ENCODE measurements at regions not wholly inside any gene's neighbourhood (a gene's known extent, or its start where the extent isn't known, plus 50 kb on each side); places are given as distances from the start of the nearest gene placed in this dataset.

- no peak for DNase-seq
- POLR2A ChIA-PET = no interaction called here
- Histone ChIP-seq H3K4me3 (ENCODE audit: control insufficient read depth in 1 of 7, extremely low read depth in 1 of 7, insufficient read depth in 4 of 7, low read depth in 2 of 7, low read length in 6 of 7) (no peak overlapping the region), H3K9me3 (ENCODE audit: control extremely low read depth in 1 of 5, control insufficient read depth in 4 of 5, insufficient read depth in 2 of 5, low read depth in 1 of 5, low read length in 4 of 5) (peaks cover 0 to 15% (median 3%) of the 10 kb centered on the region in 5 experiments), H3K27ac (ENCODE audit: insufficient read depth in 1 of 2, low read depth in 1 of 2, low read length in 2 of 2, poor library complexity in 1 of 2, severe bottlenecking in 2 of 2) (no peak overlapping the region), H3K27me3 (replicated peaks in 2 of 5; ENCODE audit: control insufficient read depth in 4 of 5, insufficient read depth in 5 of 5, low read length in 4 of 5) (no peaks in the 10 kb centered on the region), H3K4me1 (ENCODE audit: control extremely low read depth in 1 of 4, control insufficient read depth in 4 of 4, insufficient read depth in 4 of 4, low read length in 3 of 4) (no peaks in the 10 kb centered on the region), H3K36me3 (ENCODE audit: control insufficient read depth in 4 of 4, insufficient read depth in 4 of 4, low read length in 3 of 4) (no peaks in the 10 kb centered on the region)
- WGBS (ENCODE audit: insufficient coverage) = no CpG with 5 or more reads among the region's 1 CpG
- CTCF ChIA-PET = no interaction called here
Observed at GRCh38 chr3:89654031-89654430, 546.6 kb downstream of the EPHA3 start.

- Histone ChIP-seq H3K4me3 (ENCODE audit: control insufficient read depth in 1 of 7, extremely low read depth in 1 of 7, insufficient read depth in 4 of 7, low read depth in 2 of 7, low read length in 6 of 7) (no peak overlapping the region), H3K27ac (ENCODE audit: insufficient read depth in 1 of 2, low read depth in 1 of 2, low read length in 2 of 2, poor library complexity in 1 of 2, severe bottlenecking in 2 of 2) (no peak overlapping the region), H3K27me3 (replicated peaks in 2 of 5; ENCODE audit: control insufficient read depth in 4 of 5, insufficient read depth in 5 of 5, low read length in 4 of 5) (no peaks in the 10 kb centered on the region), H3K36me3 (ENCODE audit: control insufficient read depth in 4 of 4, insufficient read depth in 4 of 4, low read length in 3 of 4) (no peaks in the 10 kb centered on the region), H3K9me3 (ENCODE audit: control extremely low read depth in 1 of 5, control insufficient read depth in 4 of 5, insufficient read depth in 2 of 5, low read depth in 1 of 5, low read length in 4 of 5) (peaks cover 0 to 15% (median 3%) of the 10 kb centered on the region in 5 experiments), H3K4me1 (ENCODE audit: control extremely low read depth in 1 of 4, control insufficient read depth in 4 of 4, insufficient read depth in 4 of 4, low read length in 3 of 4) (no peaks in the 10 kb centered on the region)
- WGBS (ENCODE audit: insufficient coverage) = 100% methylated on average over 1 of the region's 1 CpG
- ChIA-PET CTCF (no interaction called here), POLR2A (no interaction called here)
- no peak for DNase-seq
Observed at GRCh38 chr3:89656388-89656787, 549.0 kb downstream of the EPHA3 start.

- no peaks in the 10 kb centered on the region for H3K36me3 ChIP-seq (ENCODE audit: control insufficient read depth in 4 of 4, insufficient read depth in 4 of 4, low read length in 3 of 4)
- POLR2A ChIA-PET = no interaction called here
- no peaks in the 10 kb centered on the region for H3K27me3 ChIP-seq (replicated peaks in 2 of 5; ENCODE audit: control insufficient read depth in 4 of 5, insufficient read depth in 5 of 5, low read length in 4 of 5)
- DNase-seq = no peak
- no peak overlapping the region for H3K4me3 ChIP-seq (ENCODE audit: control insufficient read depth in 1 of 7, extremely low read depth in 1 of 7, insufficient read depth in 4 of 7, low read depth in 2 of 7, low read length in 6 of 7)
- CTCF ChIA-PET = no interaction called here
- peaks cover 0 to 1% (median 0%) of the 10 kb centered on the region in 5 experiments for H3K9me3 ChIP-seq (ENCODE audit: control extremely low read depth in 1 of 5, control insufficient read depth in 4 of 5, insufficient read depth in 2 of 5, low read depth in 1 of 5, low read length in 4 of 5)
- no peaks in the 10 kb centered on the region for H3K4me1 ChIP-seq (ENCODE audit: control extremely low read depth in 1 of 4, control insufficient read depth in 4 of 4, insufficient read depth in 4 of 4, low read length in 3 of 4)
- no peak overlapping the region for H3K27ac ChIP-seq (ENCODE audit: insufficient read depth in 1 of 2, low read depth in 1 of 2, low read length in 2 of 2, poor library complexity in 1 of 2, severe bottlenecking in 2 of 2)
- no CpG with 5 or more reads among the region's 3 CpGs for WGBS (ENCODE audit: insufficient coverage)
Observed at GRCh38 chr3:89679686-89680085, 572.3 kb downstream of the EPHA3 start.

GRCh38 chr3:89682556-89682955 lies 575.1 kb downstream of the EPHA3 start:
- no peaks in the 10 kb centered on the region for H3K4me1 ChIP-seq (ENCODE audit: control extremely low read depth in 1 of 4, control insufficient read depth in 4 of 4, insufficient read depth in 4 of 4, low read length in 3 of 4)
- H3K9me3 ChIP-seq (ENCODE audit: control extremely low read depth in 1 of 5, control insufficient read depth in 4 of 5, insufficient read depth in 2 of 5, low read depth in 1 of 5, low read length in 4 of 5) = peaks cover 0 to 1% (median 0%) of the 10 kb centered on the region in 5 experiments
- 100% methylated on average over 1 of the region's 2 CpGs for WGBS (ENCODE audit: insufficient coverage)
- ChIA-PET CTCF (no interaction called here), POLR2A (no interaction called here)
- DNase-seq = no peak
- H3K36me3 ChIP-seq (ENCODE audit: control insufficient read depth in 4 of 4, insufficient read depth in 4 of 4, low read length in 3 of 4) = no peaks in the 10 kb centered on the region
- H3K4me3 ChIP-seq (ENCODE audit: control insufficient read depth in 1 of 7, extremely low read depth in 1 of 7, insufficient read depth in 4 of 7, low read depth in 2 of 7, low read length in 6 of 7) = no peak overlapping the region
- H3K27me3 ChIP-seq (replicated peaks in 2 of 5; ENCODE audit: control insufficient read depth in 4 of 5, insufficient read depth in 5 of 5, low read length in 4 of 5) = no peaks in the 10 kb centered on the region
- H3K27ac ChIP-seq (ENCODE audit: insufficient read depth in 1 of 2, low read depth in 1 of 2, low read length in 2 of 2, poor library complexity in 1 of 2, severe bottlenecking in 2 of 2) = no peak overlapping the region

GRCh38 chr3:89685731-89686130 lies 578.3 kb downstream of the EPHA3 start:
- no peaks in the 10 kb centered on the region for H3K27me3 ChIP-seq (replicated peaks in 2 of 5; ENCODE audit: control insufficient read depth in 4 of 5, insufficient read depth in 5 of 5, low read length in 4 of 5)
- WGBS (ENCODE audit: insufficient coverage) = no CpG with 5 or more reads among the region's 1 CpG
- no peak for DNase-seq
- H3K9me3 ChIP-seq (ENCODE audit: control extremely low read depth in 1 of 5, control insufficient read depth in 4 of 5, insufficient read depth in 2 of 5, low read depth in 1 of 5, low read length in 4 of 5) = no peaks in the 10 kb centered on the region
- H3K4me1 ChIP-seq (ENCODE audit: control extremely low read depth in 1 of 4, control insufficient read depth in 4 of 4, insufficient read depth in 4 of 4, low read length in 3 of 4) = no peaks in the 10 kb centered on the region
- ChIA-PET POLR2A (no interaction called here), CTCF (no interaction called here)
- H3K4me3 ChIP-seq (ENCODE audit: control insufficient read depth in 1 of 7, extremely low read depth in 1 of 7, insufficient read depth in 4 of 7, low read depth in 2 of 7, low read length in 6 of 7) = no peak overlapping the region
- no peak overlapping the region for H3K27ac ChIP-seq (ENCODE audit: insufficient read depth in 1 of 2, low read depth in 1 of 2, low read length in 2 of 2, poor library complexity in 1 of 2, severe bottlenecking in 2 of 2)
- H3K36me3 ChIP-seq (ENCODE audit: control insufficient read depth in 4 of 4, insufficient read depth in 4 of 4, low read length in 3 of 4) = no peaks in the 10 kb centered on the region

- Histone ChIP-seq H3K36me3 (ENCODE audit: control insufficient read depth in 4 of 4, insufficient read depth in 4 of 4, low read length in 3 of 4) (no peaks in the 10 kb centered on the region), H3K27ac (ENCODE audit: insufficient read depth in 1 of 2, low read depth in 1 of 2, low read length in 2 of 2, poor library complexity in 1 of 2, severe bottlenecking in 2 of 2) (no peak overlapping the region), H3K4me3 (ENCODE audit: control insufficient read depth in 1 of 7, extremely low read depth in 1 of 7, insufficient read depth in 4 of 7, low read depth in 2 of 7, low read length in 6 of 7) (no peak overlapping the region), H3K9me3 (ENCODE audit: control extremely low read depth in 1 of 5, control insufficient read depth in 4 of 5, insufficient read depth in 2 of 5, low read depth in 1 of 5, low read length in 4 of 5) (no peaks in the 10 kb centered on the region), H3K4me1 (ENCODE audit: control extremely low read depth in 1 of 4, control insufficient read depth in 4 of 4, insufficient read depth in 4 of 4, low read length in 3 of 4) (no peaks in the 10 kb centered on the region), H3K27me3 (replicated peaks in 2 of 5; ENCODE audit: control insufficient read depth in 4 of 5, insufficient read depth in 5 of 5, low read length in 4 of 5) (no peaks in the 10 kb centered on the region)
- ChIA-PET POLR2A (no interaction called here), CTCF (no interaction called here)
- WGBS (ENCODE audit: insufficient coverage) = 100% methylated on average over 1 of the region's 2 CpGs
- no peak for DNase-seq
Observed at GRCh38 chr3:89690646-89691045, 583.2 kb downstream of the EPHA3 start.

- Histone ChIP-seq H3K27me3 (replicated peaks in 2 of 5; ENCODE audit: control insufficient read depth in 4 of 5, insufficient read depth in 5 of 5, low read length in 4 of 5) (no peaks in the 10 kb centered on the region), H3K27ac (ENCODE audit: insufficient read depth in 1 of 2, low read depth in 1 of 2, low read length in 2 of 2, poor library complexity in 1 of 2, severe bottlenecking in 2 of 2) (no peak overlapping the region), H3K36me3 (ENCODE audit: control insufficient read depth in 4 of 4, insufficient read depth in 4 of 4, low read length in 3 of 4) (no peaks in the 10 kb centered on the region), H3K4me1 (ENCODE audit: control extremely low read depth in 1 of 4, control insufficient read depth in 4 of 4, insufficient read depth in 4 of 4, low read length in 3 of 4) (no peaks in the 10 kb centered on the region), H3K9me3 (ENCODE audit: control extremely low read depth in 1 of 5, control insufficient read depth in 4 of 5, insufficient read depth in 2 of 5, low read depth in 1 of 5, low read length in 4 of 5) (no peaks in the 10 kb centered on the region), H3K4me3 (ENCODE audit: control insufficient read depth in 1 of 7, extremely low read depth in 1 of 7, insufficient read depth in 4 of 7, low read depth in 2 of 7, low read length in 6 of 7) (no peak overlapping the region)
- CTCF ChIA-PET = no interaction called here
- DNase-seq = no peak
- POLR2A ChIA-PET = no interaction called here
- 20% methylated on average over 1 of the region's 1 CpG for WGBS (ENCODE audit: insufficient coverage)
Observed at GRCh38 chr3:89692601-89693000, 585.2 kb downstream of the EPHA3 start.

All from common myeloid progenitor, CD34-positive (primary cell).